ENCODE measurements at regions not wholly inside any gene's neighbourhood (a gene's known extent, or its start where the extent isn't known, plus 50 kb on each side); places are given as distances from the start of the nearest gene placed in this dataset.

DNA sequence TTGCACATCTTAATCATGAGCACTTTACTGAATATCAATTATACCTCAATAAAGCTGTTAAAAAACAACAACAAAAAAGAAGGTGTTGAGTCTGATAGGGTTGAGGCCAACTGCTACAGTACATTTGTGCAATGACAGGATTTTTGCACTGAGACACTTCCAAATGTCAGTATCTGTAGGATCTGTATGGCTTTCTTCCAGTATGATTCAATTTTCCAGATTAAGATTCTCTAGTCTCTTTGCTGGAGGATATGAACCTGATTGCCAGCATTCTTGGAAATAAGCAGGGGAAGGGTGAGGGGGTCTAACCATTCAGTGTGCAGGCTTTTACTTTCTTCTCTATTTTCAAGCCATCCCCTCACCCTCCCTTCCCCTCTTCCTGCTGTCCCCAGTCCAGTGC lies 85.1 kb downstream of the SEMA4F start:
- H3K4me1 ChIP-seq (ENCODE audit: control insufficient read depth in 5 of 5, insufficient read depth in 5 of 5, low read length in 5 of 5), result peaks cover 0 to 4% (median 0%) of the 10 kb centered on the region in 5 donors
- H3K9me3 ChIP-seq (ENCODE audit: control insufficient read depth in 4 of 4, insufficient read depth in 3 of 4, low read length in 3 of 4), result peaks cover 0 to 3% (median 0%) of the 10 kb centered on the region in 4 donors
- no peaks in the 10 kb centered on the region for H3K36me3 ChIP-seq (ENCODE audit: control insufficient read depth in 4 of 4, insufficient read depth in 4 of 4, low read length in 4 of 4)
- H3K4me3 ChIP-seq, result no peak overlapping the region
- H3K27me3 ChIP-seq (ENCODE audit: control insufficient read depth in 3 of 3, insufficient read depth in 3 of 3, low read length in 2 of 3), result peaks cover 0 to 11% (median 6%) of the 10 kb centered on the region in 3 donors
- ATAC-seq (ENCODE audit: insufficient read depth, low FRiP score), result no peak
- no peak overlapping the region for H3K9ac ChIP-seq (ENCODE audit: insufficient read depth in 1 of 2, low read length in 2 of 2)
- DNase-seq, result no peak
- no peak for TF ChIP-seq CTCF (IDR thresholded peaks at IDR 0.05; ENCODE audit: control extremely low read depth, extremely low read depth)
- H3K27ac ChIP-seq (ENCODE audit: low read depth in 1 of 2, low read length in 1 of 2), result no peak overlapping the region

GRCh38 chr2:74739733-74740241 lies 85.7 kb downstream of the SEMA4F start:
- no peaks in the 10 kb centered on the region for H3K36me3 ChIP-seq (ENCODE audit: control insufficient read depth in 4 of 4, insufficient read depth in 4 of 4, low read length in 4 of 4)
- no peak for TF ChIP-seq CTCF (IDR thresholded peaks at IDR 0.05; ENCODE audit: control extremely low read depth, extremely low read depth)
- H3K4me1 ChIP-seq (ENCODE audit: control insufficient read depth in 5 of 5, insufficient read depth in 5 of 5, low read length in 5 of 5), result peaks cover 0 to 4% (median 0%) of the 10 kb centered on the region in 5 donors
- peaks cover 0 to 3% (median 0%) of the 10 kb centered on the region in 4 donors for H3K9me3 ChIP-seq (ENCODE audit: control insufficient read depth in 4 of 4, insufficient read depth in 3 of 4, low read length in 3 of 4)
- no peak for ATAC-seq (ENCODE audit: insufficient read depth, low FRiP score)
- no peak overlapping the region for H3K4me3 ChIP-seq
- H3K9ac ChIP-seq (ENCODE audit: insufficient read depth in 1 of 2, low read length in 2 of 2), result no peak overlapping the region
- no peak overlapping the region for H3K27ac ChIP-seq (ENCODE audit: low read depth in 1 of 2, low read length in 1 of 2)
- H3K27me3 ChIP-seq (ENCODE audit: control insufficient read depth in 3 of 3, insufficient read depth in 3 of 3, low read length in 2 of 3), result peaks cover 0 to 11% (median 6%) of the 10 kb centered on the region in 3 donors
- DNase-seq, result no peak
- WGBS, 2 donors, result 69 to 84% methylated on average over 4 of the region's 4 CpGs

- no peak overlapping the region for H3K9ac ChIP-seq (ENCODE audit: insufficient read depth in 1 of 2, low read length in 2 of 2)
- no peak for TF ChIP-seq CTCF (IDR thresholded peaks at IDR 0.05; ENCODE audit: control extremely low read depth, extremely low read depth)
- no peak for ATAC-seq (ENCODE audit: insufficient read depth, low FRiP score)
- H3K9me3 ChIP-seq (ENCODE audit: control insufficient read depth in 4 of 4, insufficient read depth in 3 of 4, low read length in 3 of 4), result peaks cover 0 to 3% (median 0%) of the 10 kb centered on the region in 4 donors
- no peaks in the 10 kb centered on the region for H3K36me3 ChIP-seq (ENCODE audit: control insufficient read depth in 4 of 4, insufficient read depth in 4 of 4, low read length in 4 of 4)
- H3K4me1 ChIP-seq (ENCODE audit: control insufficient read depth in 5 of 5, insufficient read depth in 5 of 5, low read length in 5 of 5), result peaks cover 0 to 4% (median 0%) of the 10 kb centered on the region in 5 donors
- peaks cover 0 to 11% (median 6%) of the 10 kb centered on the region in 3 donors for H3K27me3 ChIP-seq (ENCODE audit: control insufficient read depth in 3 of 3, insufficient read depth in 3 of 3, low read length in 2 of 3)
- no peak for DNase-seq
- 73 to 86% methylated on average over 3 of the region's 3 CpGs for WGBS, 2 donors
- no peak overlapping the region for H3K4me3 ChIP-seq
- no peak overlapping the region for H3K27ac ChIP-seq (ENCODE audit: low read depth in 1 of 2, low read length in 1 of 2)
Measured at GRCh38 chr2:74740395-74740740, 86.3 kb downstream of the SEMA4F start.

Data from lung (tissue), 11 donors.